Trophoblast cell (in vitro differentiated cells and primary cell): ENCODE measurements at regions not wholly inside any gene's neighbourhood (a gene's known extent, or its start where the extent isn't known, plus 50 kb on each side); places are given as distances from the start of the nearest gene placed in this dataset.

Experiments used
- DNase-seq, 2 donors: peaks; one replicate each; pipeline ENCODE4 v3.0.0-alpha.2; 2016
- H2AFZ ChIP-seq: 2 replicates; pipeline ENCODE4 v1.6.1; 2013; ENCODE audit warnings: low read length, moderate library complexity, mild to moderate bottlenecking; ENCODE audit not compliant: insufficient read depth, poor library complexity
- H2AK5ac ChIP-seq: 2 replicates; pipeline ENCODE4 v1.6.1; 2013; ENCODE audit warnings: mild to moderate bottlenecking, low read length
- H2BK120ac ChIP-seq: 2 replicates; pipeline ENCODE4 v1.6.1; 2013; ENCODE audit warnings: low read length, mild to moderate bottlenecking, moderate library complexity; ENCODE audit not compliant: insufficient read depth, poor library complexity
- H2BK12ac ChIP-seq: 2 replicates; pipeline ENCODE4 v1.6.1; 2013; ENCODE audit warnings: mild to moderate bottlenecking, low read length, moderate library complexity
- H2BK5ac ChIP-seq: 2 replicates; pipeline ENCODE4 v1.6.1; 2013; ENCODE audit warnings: low read length, low read depth, moderate library complexity, mild to moderate bottlenecking; ENCODE audit not compliant: poor library complexity
- H3K14ac ChIP-seq: 2 replicates; pipeline ENCODE4 v1.6.1; 2013; ENCODE audit warnings: mild to moderate bottlenecking, low read length
- H3K18ac ChIP-seq: 2 replicates; pipeline ENCODE4 v1.6.1; 2013; ENCODE audit warnings: mild to moderate bottlenecking, low read length
- H3K23ac ChIP-seq: 2 replicates; pipeline ENCODE4 v1.6.1; 2013; ENCODE audit warnings: low read length
- H3K27ac ChIP-seq: 2 replicates; pipeline ENCODE4 v1.5.1; 2013; ENCODE audit warnings: low read depth, mild to moderate bottlenecking, inconsistent platforms, low read length, moderate library complexity
- H3K27me3 ChIP-seq: 2 replicates; pipeline ENCODE4 v1.6.1; 2013; ENCODE audit warnings: inconsistent platforms, mild to moderate bottlenecking, low read length, moderate library complexity; ENCODE audit not compliant: insufficient read depth
- H3K36me3 ChIP-seq, 2 experiments: 1 replicate in 1 of 2; 2 replicates in 1 of 2; pipeline ENCODE4 v1.6.1; 2013; ENCODE audit warnings: low read length in 2 of 2, mild to moderate bottlenecking in 2 of 2, moderate library complexity in 1 of 2; ENCODE audit not compliant: insufficient read depth in 2 of 2, control insufficient read depth in 1 of 2
- H3K4ac ChIP-seq: 2 replicates; pipeline ENCODE4 v1.6.1; 2013; ENCODE audit warnings: low read depth, mild to moderate bottlenecking, low read length, moderate library complexity
- H3K4me1 ChIP-seq, 2 experiments: 1 replicate in 1 of 2; 2 replicates in 1 of 2; pipeline ENCODE4 v1.6.1; 2013; ENCODE audit warnings: low read length in 2 of 2, mild to moderate bottlenecking in 2 of 2, moderate library complexity in 1 of 2; ENCODE audit not compliant: insufficient read depth in 2 of 2, control insufficient read depth in 1 of 2
- H3K4me2 ChIP-seq: 2 replicates; pipeline ENCODE4 v1.6.1; 2013; ENCODE audit warnings: inconsistent platforms, mild to moderate bottlenecking, low read length, moderate library complexity
- H3K4me3 ChIP-seq: 2 replicates; pipeline ENCODE4 v1.5.1; 2013; ENCODE audit warnings: mild to moderate bottlenecking, low read depth, low read length, inconsistent platforms
- H3K79me1 ChIP-seq: one replicate; pipeline ENCODE4 v1.6.1; 2013; ENCODE audit warnings: low read length
- H3K79me2 ChIP-seq: 2 replicates; pipeline ENCODE4 v1.6.1; 2013; ENCODE audit warnings: low read length, mild to moderate bottlenecking; ENCODE audit not compliant: control insufficient read depth, insufficient read depth, poor library complexity
- H3K9ac ChIP-seq: 2 replicates; pipeline ENCODE4 v1.6.1; 2013; ENCODE audit warnings: mild to moderate bottlenecking, low read length
- H3K9me3 ChIP-seq: 2 replicates; pipeline ENCODE4 v1.6.1; 2013; ENCODE audit warnings: low read depth, mild to moderate bottlenecking, control low read depth, inconsistent platforms, low read length; ENCODE audit not compliant: insufficient read depth
- H4K12ac ChIP-seq: 2 replicates; pipeline ENCODE4 v1.6.1; 2013; ENCODE audit warnings: low read depth, mild to moderate bottlenecking, low read length, moderate library complexity
- H4K8ac ChIP-seq: 2 replicates; pipeline ENCODE4 v1.6.1; 2013; ENCODE audit warnings: low read depth, mild to moderate bottlenecking, low read length, moderate library complexity
- H4K91ac ChIP-seq: one replicate; pipeline ENCODE4 v1.6.1; 2013; ENCODE audit warnings: low read depth, mild to moderate bottlenecking, low read length, moderate library complexity
- WGBS: extraction: QIAGEN DNeasy Blood & Tissue Kit; methylation state at CpG from one replicate; pipeline ENCODE4 v1.1.7; 2013; ENCODE audit warnings: missing lambda C conversion rate; ENCODE audit not compliant: insufficient read length, insufficient coverage; ENCODE audit errors: extremely low coverage; 5-methylcytosine and 5-hydroxymethylcytosine counted together

DNA sequence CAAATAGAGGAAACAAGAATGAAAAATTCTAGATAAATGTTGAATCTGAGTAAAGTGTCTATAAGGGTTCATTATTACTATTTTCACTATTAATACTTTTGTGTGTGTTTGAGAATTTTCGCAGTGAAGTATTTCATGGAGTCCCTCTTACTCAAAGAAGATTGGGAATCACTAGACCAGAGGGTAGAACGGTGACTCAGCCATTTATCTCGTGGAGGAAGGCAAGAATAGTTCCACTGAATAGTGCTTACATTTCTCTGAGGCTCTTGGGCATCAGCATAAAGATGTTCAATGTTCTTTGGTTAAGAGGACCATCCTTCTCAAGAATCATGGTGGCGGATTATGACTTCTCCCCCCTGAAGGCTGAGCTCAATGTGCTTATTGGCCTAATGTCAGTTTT lies 376.7 kb upstream of the ARID1B start:
- no peak overlapping the region for H2AFZ ChIP-seq
- no peak overlapping the region for H2BK120ac ChIP-seq
- no peaks in the 10 kb centered on the region for H3K79me2 ChIP-seq
- H3K18ac ChIP-seq, result no peak overlapping the region
- H3K9me3 ChIP-seq, result no peaks in the 10 kb centered on the region
- no peak overlapping the region for H3K4ac ChIP-seq
- peak in 1 of 2 donors; percentile 47 for DNase-seq
- no peak overlapping the region for H4K12ac ChIP-seq
- no peaks in the 10 kb centered on the region for H3K79me1 ChIP-seq
- no peak overlapping the region for H2BK12ac ChIP-seq
- no peak overlapping the region for H3K4me2 ChIP-seq
- no peak overlapping the region for H3K23ac ChIP-seq
- no peaks in the 10 kb centered on the region for H3K36me3 ChIP-seq
- H2BK5ac ChIP-seq, result no peak overlapping the region
- H2AK5ac ChIP-seq, result no peak overlapping the region
- no peak overlapping the region for H3K14ac ChIP-seq
- H3K27me3 ChIP-seq, result no peaks in the 10 kb centered on the region
- no peak overlapping the region for H4K91ac ChIP-seq
- no peak overlapping the region for H3K4me3 ChIP-seq
- no peak overlapping the region for H3K9ac ChIP-seq
- H3K27ac ChIP-seq, result no peak overlapping the region
- no peaks in the 10 kb centered on the region for H3K4me1 ChIP-seq
- H4K8ac ChIP-seq, result no peak overlapping the region
- no CpG with 5 or more reads among the region's 4 CpGs for WGBS

- no peak overlapping the region for H3K4me2 ChIP-seq
- H4K12ac ChIP-seq, result no peak overlapping the region
- no peak overlapping the region for H3K23ac ChIP-seq
- no peak overlapping the region for H2AK5ac ChIP-seq
- H2AFZ ChIP-seq, result no peak overlapping the region
- no peak overlapping the region for H2BK5ac ChIP-seq
- no peaks in the 10 kb centered on the region for H3K36me3 ChIP-seq
- H3K18ac ChIP-seq, result no peak overlapping the region
- no peak overlapping the region for H2BK12ac ChIP-seq
- H3K27me3 ChIP-seq, result no peaks in the 10 kb centered on the region
- H3K14ac ChIP-seq, result no peak overlapping the region
- no peak overlapping the region for H4K91ac ChIP-seq
- no peak overlapping the region for H3K4ac ChIP-seq
- no peak overlapping the region for H2BK120ac ChIP-seq
- WGBS, result no CpG with 5 or more reads among the region's 2 CpGs
- H3K9ac ChIP-seq, result no peak overlapping the region
- no peaks in the 10 kb centered on the region for H3K79me1 ChIP-seq
- peak; percentile 31 to 85 for DNase-seq
- H3K4me3 ChIP-seq, result no peak overlapping the region
- H4K8ac ChIP-seq, result no peak overlapping the region
- H3K27ac ChIP-seq, result no peak overlapping the region
- no peaks in the 10 kb centered on the region for H3K9me3 ChIP-seq
- H3K79me2 ChIP-seq, result no peaks in the 10 kb centered on the region
- no peaks in the 10 kb centered on the region for H3K4me1 ChIP-seq
Measured at GRCh38 chr6:156398966-156399365, 378.2 kb upstream of the ARID1B start.

DNA sequence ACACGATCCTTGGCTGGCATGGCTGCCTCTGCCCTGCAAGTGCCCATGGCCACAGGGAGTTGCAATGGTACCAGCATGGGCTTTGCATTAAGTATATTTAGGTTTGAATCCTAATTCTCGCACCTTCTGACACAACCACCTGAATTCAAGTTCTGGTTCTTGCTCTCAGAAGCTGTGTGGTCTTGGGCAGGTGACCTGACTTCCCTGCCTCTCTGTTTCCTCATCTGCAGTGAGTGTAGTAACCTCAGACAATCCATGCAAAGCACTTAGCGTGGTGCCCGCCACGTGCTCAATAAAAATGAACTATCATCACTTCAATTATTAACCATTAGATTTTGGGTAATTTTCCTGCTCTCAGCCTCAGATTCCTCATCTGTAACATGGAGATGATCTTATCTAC lies 378.8 kb upstream of the ARID1B start:
- Histone ChIP-seq H3K36me3 (no peaks in the 10 kb centered on the region), H3K79me2 (no peaks in the 10 kb centered on the region), H2BK120ac (no peak overlapping the region), H3K4me2 (no peak overlapping the region), H3K23ac (no peak overlapping the region), H4K12ac (no peak overlapping the region), H4K91ac (no peak overlapping the region), H2BK5ac (no peak overlapping the region), H3K9ac (no peak overlapping the region), H3K9me3 (no peaks in the 10 kb centered on the region), H3K4ac (no peak overlapping the region), H3K27me3 (no peaks in the 10 kb centered on the region), H2AK5ac (no peak overlapping the region), H3K14ac (no peak overlapping the region), H3K18ac (no peak overlapping the region), H2BK12ac (no peak overlapping the region), H3K79me1 (no peaks in the 10 kb centered on the region), H4K8ac (no peak overlapping the region), H3K4me1 (no peaks in the 10 kb centered on the region), H3K4me3 (peak overlapping the region; percentile 18), H2AFZ (no peak overlapping the region), H3K27ac (no peak overlapping the region)
- no CpG with 5 or more reads among the region's 5 CpGs for WGBS
- DNase-seq, result no peak

DNA sequence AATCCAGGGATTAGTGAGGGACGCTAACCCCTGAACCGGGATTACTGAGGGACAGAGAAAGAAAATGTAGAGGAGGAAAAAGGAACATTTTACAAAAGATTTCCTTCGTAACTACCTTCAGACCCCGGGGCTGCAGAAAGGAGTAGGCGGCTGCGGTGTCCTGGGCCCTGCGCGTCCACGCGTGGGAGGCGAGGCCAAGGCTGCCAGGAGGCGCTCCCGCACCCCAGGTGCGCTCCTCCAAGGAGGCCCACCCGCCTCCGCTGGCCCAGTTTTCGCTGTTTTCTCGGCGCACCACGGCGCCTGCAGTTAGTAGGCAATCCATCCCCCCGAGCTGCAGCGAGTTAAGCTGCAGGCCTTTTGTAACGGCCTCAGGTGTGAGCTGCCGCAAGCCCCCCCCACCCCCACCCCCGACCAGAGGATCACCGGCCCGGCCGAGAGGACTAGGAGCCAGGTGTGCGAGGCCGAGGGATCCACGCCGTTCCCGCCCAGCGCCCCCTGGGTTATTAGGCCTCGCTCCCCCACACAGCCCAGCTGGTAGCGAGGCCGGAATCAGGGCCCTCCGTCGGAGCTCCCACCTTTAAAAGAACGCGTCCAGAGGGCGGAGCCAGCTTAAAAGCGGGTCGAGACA lies 380.3 kb upstream of the ARID1B start:
- no peaks in the 10 kb centered on the region for H3K79me1 ChIP-seq
- H3K9ac ChIP-seq, result no peak overlapping the region
- no CpG with 5 or more reads among the region's 45 CpGs for WGBS
- H2BK5ac ChIP-seq, result no peak overlapping the region
- H3K23ac ChIP-seq, result no peak overlapping the region
- H3K4me3 ChIP-seq, result no peak overlapping the region
- no peak overlapping the region for H2BK120ac ChIP-seq
- no peak for DNase-seq
- no peak overlapping the region for H3K18ac ChIP-seq
- H3K27me3 ChIP-seq, result no peaks in the 10 kb centered on the region
- H3K4ac ChIP-seq, result no peak overlapping the region
- H4K91ac ChIP-seq, result no peak overlapping the region
- H3K14ac ChIP-seq, result no peak overlapping the region
- no peaks in the 10 kb centered on the region for H3K9me3 ChIP-seq
- no peak overlapping the region for H2AFZ ChIP-seq
- no peak overlapping the region for H2BK12ac ChIP-seq
- no peaks in the 10 kb centered on the region for H3K4me1 ChIP-seq
- H3K79me2 ChIP-seq, result no peaks in the 10 kb centered on the region
- H3K4me2 ChIP-seq, result peak overlapping the region; percentile 25
- H4K8ac ChIP-seq, result no peak overlapping the region
- H3K27ac ChIP-seq, result no peak overlapping the region
- no peak overlapping the region for H2AK5ac ChIP-seq
- H3K36me3 ChIP-seq, result no peaks in the 10 kb centered on the region
- no peak overlapping the region for H4K12ac ChIP-seq
